ENCODE measurements at regions not wholly inside any gene's neighbourhood (a gene's known extent, or its start where the extent isn't known, plus 50 kb on each side); places are given as distances from the start of the nearest gene placed in this dataset.

DNA sequence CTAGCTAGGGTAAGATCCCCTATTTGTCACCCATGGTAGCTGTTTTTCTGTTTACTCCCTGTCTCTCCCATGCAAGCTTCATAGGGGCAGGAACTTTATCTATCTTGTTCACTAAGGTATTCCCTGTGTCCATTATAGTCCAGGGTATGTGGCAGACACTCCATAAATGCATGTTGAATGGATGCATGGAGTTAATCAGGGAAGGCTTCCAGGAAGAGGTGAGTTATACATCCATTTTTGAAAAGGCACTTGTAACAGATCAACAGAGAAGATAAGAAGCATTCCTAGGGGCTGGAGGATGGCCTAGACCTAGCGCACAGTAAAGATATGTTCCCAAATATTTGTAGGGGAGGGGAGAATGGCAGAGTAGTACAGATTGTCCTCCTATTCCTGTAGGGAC is 130.3 kb downstream of the BUD13 start:
- TF ChIP-seq, protein P1, sequence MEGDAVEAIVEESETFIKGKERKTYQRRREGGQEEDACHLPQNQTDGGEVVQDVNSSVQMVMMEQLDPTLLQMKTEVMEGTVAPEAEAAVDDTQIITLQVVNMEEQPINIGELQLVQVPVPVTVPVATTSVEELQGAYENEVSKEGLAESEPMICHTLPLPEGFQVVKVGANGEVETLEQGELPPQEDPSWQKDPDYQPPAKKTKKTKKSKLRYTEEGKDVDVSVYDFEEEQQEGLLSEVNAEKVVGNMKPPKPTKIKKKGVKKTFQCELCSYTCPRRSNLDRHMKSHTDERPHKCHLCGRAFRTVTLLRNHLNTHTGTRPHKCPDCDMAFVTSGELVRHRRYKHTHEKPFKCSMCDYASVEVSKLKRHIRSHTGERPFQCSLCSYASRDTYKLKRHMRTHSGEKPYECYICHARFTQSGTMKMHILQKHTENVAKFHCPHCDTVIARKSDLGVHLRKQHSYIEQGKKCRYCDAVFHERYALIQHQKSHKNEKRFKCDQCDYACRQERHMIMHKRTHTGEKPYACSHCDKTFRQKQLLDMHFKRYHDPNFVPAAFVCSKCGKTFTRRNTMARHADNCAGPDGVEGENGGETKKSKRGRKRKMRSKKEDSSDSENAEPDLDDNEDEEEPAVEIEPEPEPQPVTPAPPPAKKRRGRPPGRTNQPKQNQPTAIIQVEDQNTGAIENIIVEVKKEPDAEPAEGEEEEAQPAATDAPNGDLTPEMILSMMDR (IDR thresholded peaks at IDR 0.05): no peak
- no peak for TF ChIP-seq POLR2A (IDR thresholded peaks at IDR 0.05)
